HG02840 (cell line): ENCODE measurements at regions not wholly inside any gene's neighbourhood (a gene's known extent, or its start where the extent isn't known, plus 50 kb on each side); places are given as distances from the start of the nearest gene placed in this dataset.
"Not testable (repeated sequence)": the region's sequence is repeated elsewhere in the genome, so short reads cannot be mapped to it uniquely, and the experiment has no call there.

ENCODE experiments used
- ATAC-seq: cut with Tn5 transposase; IDR thresholded peaks from one replicate; pipeline ENCODE4 v1.9.1; 2021; ENCODE audit warnings: mild to moderate bottlenecking, moderate library complexity, moderate number of reproducible peaks; ENCODE audit not compliant: unreplicated experiment, low FRiP score

DNA sequence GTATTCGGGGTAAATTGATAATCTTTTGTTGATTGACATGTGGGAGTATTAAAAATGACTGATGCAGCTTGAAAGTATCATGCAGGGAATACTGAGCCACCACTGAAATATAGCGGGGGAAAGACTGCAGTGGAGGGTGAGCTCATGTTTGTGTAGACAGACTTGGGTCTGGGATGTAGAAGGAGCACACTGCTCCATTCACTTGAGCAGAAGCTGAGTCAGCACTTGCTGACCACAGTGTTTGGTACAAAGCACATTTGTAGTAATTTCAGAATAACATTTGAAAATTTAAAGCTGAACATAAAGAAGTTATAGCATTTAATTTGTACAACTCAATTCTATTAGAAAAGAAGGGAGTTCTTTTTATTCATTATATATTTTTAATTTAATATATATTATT lies 304.3 kb upstream of the PRICKLE1 start:
- no peak for ATAC-seq

DNA sequence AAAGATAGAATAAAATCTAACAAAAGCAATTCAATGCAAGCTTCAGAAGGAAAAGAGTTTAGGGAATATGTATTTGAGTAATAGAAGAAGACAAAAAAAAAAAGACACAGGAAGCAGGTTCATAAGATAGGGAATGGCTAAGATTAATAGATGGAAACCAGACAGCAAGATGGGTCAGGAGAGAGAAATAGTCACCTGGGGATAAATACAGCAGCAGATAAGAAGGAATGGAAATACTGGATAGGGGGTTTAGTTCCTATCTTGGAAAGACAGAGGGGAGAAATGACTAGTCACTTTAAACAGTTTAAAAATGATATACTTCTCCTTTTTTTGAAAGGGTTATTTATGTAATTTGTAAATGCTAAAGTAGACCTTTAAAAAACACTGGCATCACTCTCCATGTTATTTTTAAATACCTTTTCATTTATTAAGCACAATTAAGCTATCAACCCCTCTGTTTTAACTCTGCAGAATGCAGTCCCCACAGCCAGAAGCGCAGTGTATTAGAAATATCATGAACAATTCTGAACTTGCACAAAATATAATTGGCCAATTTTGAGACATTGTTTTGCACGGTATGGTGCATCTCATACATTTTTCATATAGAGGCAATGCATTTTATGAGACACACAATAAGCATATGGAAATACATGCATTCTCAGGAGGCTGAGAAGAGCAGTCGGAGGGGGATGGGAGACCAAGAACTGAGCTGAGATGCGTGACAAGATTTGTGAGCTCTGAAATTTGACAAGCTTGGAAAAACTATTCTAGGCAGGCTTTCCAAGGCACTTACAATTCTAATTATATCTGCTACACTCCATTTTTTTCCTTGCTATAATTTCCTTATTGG lies 303.4 kb upstream of the PRICKLE1 start:
- ATAC-seq = no peak

DNA sequence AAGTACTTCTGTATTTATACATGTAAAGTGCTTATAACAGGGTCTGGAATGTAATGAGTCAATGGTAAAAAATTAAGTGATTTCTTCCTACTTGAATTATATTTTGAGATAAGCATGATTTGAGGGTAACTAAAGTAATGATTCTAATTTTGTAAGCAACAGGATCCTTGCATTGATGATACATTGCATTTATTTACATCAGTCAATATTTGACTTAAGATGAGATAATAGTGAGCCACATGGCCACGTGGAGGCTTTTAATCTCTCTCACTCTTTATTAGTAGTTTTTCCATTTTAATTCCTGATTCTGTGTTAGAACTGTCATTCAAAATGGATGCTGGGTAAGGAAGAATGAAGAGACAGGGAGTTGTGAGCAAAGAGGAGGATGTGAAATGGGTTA lies 298.1 kb upstream of the PRICKLE1 start:
- no peak for ATAC-seq

DNA sequence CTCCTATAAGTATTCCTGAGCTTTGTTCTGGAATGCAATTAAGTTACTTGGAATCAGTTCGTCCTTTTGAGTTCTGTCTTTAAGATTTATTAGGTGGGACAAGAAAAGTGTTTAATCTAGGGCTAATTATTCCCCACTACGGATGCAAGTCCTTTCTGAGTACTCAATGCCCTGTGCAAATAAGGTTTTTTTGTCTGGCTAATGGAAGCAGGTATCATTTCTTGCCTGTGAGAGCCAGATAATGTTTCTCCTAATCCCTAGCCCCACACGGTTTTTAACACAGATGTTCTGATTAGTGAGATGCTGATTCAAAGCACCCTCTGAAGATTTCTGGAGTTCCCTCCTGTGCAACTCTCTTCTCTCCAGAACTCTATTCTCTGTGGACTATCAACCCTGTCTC lies 296.6 kb upstream of the PRICKLE1 start:
- ATAC-seq = no peak

DNA sequence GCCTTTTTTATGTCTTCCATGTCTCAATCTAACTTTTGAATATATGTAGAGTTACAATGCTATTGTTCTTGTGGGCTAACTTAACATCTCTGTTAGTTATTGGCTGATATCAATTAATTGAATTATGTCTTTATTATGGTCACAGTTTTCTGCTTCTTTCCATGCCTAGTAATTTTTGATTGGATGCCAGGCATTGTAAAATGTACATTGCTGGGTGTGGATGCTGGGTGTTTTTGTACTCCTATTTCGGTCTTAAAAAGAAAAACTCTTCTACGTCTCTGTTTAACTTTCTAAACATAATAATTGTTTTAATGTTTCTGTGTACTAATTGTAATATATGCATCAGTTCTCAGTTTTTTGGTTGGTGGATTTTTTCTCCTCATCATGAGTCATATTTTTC lies 296.1 kb upstream of the PRICKLE1 start:
- ATAC-seq = no peak

DNA sequence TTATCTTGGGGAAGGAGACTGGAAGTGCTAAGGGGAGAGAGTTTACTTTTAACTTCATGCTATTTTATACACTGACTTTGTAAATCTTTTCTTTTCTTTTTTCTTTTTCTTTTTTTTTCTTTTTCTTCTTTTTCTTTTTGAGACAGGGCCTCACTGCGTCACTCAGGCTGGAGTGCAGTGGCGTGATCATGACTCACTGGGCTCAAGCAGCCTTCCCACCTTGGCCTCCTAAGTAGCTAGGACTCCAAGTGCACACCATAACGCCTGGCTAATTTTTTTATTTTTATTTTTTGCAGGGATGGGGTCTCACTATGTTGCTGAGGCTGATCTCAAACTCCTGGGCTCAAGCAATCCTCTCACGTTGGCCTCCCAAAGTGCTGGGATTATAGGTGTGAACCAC lies 294.6 kb upstream of the PRICKLE1 start:
- no peak for ATAC-seq

DNA sequence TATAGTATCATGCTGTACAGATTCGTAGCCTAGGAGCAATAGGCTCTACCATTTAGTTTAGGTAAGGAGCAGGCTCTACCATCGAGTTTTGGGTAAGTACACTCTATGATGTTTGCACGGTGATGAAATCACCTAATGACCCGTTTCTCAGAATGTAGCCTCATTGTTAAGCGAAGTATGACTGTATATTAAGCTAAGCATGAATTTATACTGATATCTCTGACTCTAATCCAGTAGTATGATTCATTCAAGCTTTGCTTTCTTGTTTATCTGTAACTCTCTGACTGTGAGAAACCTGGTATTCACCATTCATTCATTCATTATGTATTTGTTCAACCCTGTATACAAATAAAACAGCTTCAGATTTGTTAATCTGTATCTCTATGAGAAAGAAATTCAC lies 283.9 kb upstream of the PRICKLE1 start:
- ATAC-seq = no peak

DNA sequence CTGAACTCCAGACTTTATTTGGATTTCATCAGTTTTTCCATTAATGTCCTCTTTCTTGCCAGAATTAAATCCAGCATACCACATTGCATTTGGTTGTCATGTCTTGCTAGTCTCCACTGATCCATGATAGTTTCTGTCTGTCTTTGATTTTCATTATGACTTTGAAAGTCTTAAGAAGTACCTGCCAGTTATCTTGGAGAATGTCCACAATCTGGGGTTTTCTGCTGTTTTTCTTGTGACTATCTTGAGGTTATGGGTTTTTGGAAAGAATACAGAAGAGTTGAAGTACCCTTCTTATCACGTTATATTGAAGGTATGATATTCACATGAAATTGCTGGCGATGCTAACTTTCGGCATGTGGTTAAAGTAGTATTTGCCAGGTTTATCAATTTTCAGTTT lies 282.3 kb upstream of the PRICKLE1 start:
- ATAC-seq = no peak

DNA sequence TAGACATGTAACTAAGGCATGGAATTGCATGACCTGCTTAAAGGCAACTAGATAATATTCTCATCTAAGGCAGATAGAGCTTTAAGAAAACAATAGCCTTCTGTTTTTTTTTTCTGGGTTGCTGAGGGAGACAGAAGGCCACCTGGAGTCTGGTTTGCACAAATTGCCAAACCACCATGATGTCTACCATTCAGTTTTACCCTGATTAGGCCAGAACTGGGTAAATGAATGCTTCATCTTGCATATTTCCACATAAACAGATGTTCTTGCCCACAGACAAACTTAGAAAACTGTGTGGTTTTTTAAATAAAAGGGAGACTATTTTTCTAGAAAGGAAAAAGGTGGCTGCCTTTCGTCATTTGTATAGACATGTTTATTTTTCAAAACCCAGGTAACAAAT lies 278.7 kb upstream of the PRICKLE1 start:
- no peak for ATAC-seq

DNA sequence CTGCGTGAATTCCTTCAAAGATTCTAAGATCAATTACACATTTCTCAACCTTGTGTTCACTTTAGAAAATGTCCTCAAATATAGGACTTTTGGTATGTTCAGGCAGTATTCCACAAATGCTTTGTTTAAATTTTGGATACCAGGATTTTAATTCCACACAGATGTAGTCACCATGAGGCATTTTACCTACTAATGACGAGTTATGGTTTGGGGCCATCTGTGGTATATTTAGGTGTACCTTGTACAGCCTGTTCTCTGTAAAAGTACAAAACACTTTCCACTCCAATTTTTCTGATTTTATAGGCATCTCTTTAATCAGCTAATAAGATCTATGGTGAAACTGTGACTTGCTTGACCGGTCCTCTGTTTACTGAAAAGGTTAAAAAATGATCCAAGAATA lies 275.7 kb upstream of the PRICKLE1 start:
- no peak for ATAC-seq

DNA sequence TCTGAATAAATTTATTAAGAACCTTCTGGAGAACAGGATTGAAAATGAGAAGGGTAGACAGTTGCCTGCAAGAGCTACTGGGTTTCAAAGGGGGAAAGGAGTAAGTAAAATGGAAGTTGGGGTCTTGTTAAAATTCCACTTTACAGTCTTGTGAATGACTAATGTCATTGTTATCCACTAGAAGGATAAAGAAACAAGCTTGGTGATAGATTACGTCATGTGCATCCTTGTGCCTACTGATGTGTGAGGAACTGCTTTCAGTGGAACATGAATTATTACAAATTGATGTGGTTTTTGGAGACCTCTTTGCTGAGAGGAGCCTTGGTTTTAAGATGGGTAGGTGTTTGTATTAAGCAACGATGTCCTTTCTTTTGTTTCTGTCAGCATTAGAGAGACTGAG lies 272.5 kb upstream of the PRICKLE1 start:
- ATAC-seq = no peak

DNA sequence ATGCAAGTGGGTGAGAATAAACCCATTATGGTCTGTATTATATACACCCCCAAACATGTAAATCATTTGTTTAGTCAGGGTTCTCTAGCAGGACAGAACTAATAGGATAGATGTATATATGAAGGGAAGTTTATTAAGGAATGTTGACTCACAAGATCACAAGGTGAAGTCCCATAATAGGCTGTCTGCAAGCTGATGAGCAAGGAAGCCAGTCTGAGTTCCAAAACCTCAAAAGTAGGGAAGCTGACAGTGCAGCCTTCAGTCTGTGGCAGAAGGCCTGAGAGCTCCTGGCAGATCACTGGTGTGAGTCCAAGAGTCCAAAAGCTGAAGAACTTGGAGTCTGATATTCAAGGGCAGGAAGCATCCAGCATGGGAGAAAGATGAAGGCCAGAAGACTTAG lies 270.8 kb upstream of the PRICKLE1 start:
- not testable (repeated sequence) for ATAC-seq

DNA sequence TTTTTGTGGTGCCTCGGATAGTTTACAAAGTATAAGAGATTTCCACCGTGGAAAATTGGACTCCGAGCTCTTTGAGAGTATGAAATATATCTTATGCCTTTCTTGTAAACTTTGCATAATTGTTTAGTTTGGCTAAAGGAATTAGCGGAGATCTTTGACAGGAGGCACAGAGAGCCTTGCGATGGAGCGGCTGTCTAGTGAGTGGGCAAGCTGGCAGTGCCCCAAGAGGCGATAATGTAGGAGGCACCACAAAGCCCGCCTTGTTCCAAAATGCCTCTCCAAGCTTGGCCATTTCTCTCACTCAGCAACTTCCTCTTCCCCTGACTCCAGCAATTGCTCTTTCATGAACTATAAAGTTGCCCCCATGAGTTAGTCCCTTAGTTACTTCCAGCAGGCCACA lies 270.1 kb upstream of the PRICKLE1 start:
- ATAC-seq = no peak

DNA sequence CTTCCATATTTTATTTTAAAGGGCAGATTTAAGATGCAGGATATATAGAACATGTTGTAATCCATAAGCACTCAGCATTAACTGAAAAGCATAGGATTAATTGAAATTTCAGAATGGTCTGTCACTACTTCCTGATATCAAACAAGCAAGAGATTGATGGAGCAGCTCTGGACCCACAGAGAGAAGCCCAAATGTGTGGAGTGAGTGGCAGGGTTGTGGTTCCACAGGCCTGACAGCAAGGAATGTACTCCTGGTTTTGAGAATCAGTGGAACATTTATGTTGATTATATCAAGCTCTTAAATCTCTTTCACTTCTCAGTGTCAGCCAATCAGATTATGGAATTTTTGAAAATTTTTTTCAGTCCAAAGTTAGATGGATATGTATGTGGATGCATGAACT lies 267.6 kb upstream of the PRICKLE1 start:
- no peak for ATAC-seq

DNA sequence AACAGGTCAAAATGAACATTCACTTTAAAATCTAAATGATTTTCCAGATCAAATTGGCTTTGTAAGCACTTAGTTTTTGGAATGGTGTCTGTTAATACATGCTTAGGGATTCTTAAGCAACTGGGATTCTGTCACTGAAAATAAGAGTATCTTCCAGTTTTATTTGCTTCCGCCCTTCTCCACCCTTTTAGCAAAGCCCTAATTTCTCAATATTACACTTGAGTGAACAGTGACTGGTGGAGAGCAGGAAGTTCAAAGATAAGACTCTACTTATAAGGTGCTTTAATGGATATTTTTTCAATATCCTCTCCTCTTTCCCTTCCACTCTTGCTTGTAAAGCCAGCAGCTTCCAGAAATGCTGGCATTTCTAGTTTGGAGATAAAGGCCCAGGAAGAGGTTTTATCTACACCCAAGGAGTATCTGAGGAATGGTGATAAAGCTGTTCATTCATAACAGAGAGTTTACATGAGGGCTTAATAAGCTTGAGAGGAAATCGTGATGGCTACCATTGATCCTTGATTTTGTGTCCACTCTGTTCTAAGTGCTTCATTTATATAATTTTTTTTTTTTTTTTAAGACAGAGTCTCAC lies 265.9 kb upstream of the PRICKLE1 start:
- ATAC-seq = no peak

DNA sequence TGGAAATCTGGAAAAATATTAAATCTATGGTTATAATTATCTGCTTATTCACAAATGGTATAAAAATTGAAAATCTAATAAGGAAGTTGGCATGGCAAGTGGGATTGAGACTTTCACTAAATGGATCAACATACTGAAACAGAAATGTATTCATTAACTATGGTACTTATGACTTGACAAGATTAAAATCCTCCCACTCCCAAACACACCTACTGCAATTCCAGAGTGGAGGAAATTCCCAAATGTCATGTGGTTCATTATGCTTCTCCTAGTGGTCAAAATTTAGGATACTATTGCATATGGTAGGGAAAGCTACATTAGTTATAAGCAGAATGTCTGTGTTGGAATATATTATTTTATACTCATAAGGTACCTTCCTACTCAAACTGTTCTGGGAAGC lies 265.3 kb upstream of the PRICKLE1 start:
- ATAC-seq = no peak

DNA sequence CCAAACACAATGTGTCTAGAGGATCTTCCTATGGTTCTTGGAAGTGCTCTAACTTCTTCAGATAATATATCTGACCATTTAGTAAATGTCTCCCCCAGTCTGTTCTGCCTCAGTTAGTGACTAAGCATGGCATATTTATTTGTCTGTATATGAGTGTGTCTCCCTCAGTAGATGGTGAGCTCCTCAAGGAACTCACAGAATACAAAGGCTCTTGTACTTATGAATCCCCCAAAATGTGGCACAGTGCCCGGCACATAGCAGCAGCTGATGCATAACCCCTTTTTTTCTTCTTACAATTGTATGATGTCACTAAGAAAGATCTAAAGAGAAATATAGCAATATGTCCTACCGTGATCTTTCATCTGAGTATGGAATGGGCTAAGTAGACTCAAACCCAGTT lies 264.7 kb upstream of the PRICKLE1 start:
- no peak for ATAC-seq

DNA sequence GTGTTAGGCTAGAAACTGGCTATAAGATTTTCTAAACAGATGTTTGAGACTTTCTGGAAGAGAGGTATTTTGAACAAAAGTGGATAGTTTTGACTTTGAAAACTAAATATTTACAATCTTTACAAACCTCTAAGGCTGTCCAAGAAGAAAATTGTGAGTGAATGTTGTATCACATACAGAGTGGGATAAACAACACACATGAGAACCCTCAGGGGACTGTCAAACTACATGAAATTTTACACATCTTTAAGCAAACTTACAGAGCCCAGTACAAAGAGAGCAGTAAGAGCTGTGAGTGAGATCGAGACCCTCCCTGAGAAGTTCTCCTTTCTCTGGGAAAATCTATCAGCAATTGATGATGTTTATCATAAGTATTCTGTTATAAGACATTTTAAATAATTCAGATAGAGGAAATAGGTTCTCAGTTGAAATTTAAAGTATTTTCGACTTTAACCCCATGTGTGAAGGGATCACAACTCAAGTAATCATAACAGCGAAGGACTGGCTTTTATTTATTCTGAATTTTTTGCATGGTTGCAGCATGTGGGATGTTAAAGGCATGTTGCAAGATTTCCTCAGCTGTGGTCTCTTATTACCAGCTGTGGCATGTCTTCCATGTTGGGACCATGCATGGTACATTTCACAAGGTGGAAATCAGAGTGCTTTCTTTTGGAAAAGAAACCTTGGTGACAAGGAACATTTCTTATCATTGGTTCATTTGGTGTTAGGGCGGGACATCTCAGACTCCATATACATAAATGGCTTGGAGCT lies 264.0 kb upstream of the PRICKLE1 start:
- ATAC-seq = no peak

DNA sequence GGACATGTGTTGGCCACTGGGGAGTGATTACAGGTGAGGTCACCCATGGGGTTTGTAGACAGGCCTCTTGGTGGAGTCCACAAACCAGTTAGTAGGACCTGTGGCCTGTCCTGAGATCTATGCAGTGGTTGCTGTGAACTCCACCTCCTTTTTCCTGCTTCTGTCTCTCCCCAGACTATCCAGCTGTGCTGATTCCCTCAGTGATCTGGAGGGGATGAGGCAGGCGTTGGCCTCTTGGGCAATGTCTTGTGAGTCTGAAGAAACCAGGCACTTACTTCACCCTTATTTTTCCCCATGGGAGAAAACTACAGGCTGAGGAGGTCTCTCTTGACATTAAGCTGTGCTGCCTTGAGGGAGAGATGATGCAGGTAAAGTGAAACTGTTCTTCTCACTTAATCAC lies 257.2 kb upstream of the PRICKLE1 start:
- no peak for ATAC-seq

DNA sequence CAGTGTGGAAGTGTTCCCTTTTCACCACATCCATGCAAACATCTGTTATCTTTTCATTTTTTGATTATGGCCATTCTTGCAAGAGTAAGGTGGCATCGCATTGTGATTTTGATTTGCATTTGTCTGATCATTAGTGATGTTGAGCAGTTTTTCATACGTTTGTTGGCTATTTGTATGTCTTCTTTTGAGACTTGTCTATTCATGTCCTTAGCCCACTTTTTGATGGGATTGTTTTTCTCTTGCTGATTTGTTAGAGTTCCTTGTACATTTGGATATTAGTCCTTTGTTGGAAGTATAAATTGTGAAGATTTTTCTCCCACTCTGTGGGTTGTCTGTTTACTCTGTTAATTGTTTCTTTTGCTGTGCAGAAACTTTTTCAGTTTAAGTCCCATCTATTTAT lies 244.5 kb upstream of the PRICKLE1 start:
- ATAC-seq = no peak

DNA sequence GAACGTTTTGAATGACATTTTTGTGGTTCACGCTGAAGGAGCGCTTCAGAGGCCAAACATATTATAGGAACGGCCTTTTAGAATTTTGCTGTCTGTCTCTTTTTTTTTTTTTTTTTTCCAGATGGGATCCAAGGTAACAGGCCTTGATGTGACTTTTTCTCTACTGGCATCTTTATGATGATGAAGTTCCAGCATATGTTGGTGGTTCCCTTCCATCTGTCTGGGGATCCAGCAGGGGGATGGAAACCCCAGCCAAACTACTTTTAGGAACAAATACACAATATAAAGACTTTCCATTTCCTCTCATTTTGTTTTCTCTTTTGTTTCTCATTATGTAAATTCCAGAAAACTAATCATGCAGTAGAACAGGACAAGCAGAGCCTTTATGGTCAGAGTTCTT lies 239.3 kb upstream of the PRICKLE1 start:
- ATAC-seq = no peak

DNA sequence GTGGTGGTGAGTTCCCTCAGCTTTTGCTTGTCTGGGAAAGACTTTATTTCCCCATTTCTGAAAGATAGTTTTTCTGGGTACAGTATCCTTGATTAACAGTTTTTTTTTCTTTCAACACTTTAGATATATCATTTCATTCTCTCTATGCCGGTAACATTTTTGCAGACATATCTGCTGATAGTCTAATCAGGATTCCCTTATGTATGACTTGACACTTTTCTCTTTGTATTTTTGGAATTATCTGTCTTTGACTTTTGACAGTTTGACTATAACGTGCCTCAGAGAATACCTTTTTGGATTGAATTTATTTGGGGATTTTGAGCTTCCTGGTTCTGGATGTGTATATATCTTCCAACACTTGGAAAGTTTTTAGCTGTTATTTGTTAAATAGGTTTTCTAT lies 234.8 kb upstream of the PRICKLE1 start:
- ATAC-seq = no peak
